Vagina (tissue), 2 donors: ENCODE measurements at regions not wholly inside any gene's neighbourhood (a gene's known extent, or its start where the extent isn't known, plus 50 kb on each side); places are given as distances from the start of the nearest gene placed in this dataset.

Source experiments
- DNase-seq, 2 donors: peaks; one replicate each; pipeline ENCODE4 v3.0.0-alpha.2; 2017; ENCODE audit errors: extremely low spot score in 2 of 2
- H3K27ac ChIP-seq: fragments of 200-600 bp; sonication (generic); one replicate; pipeline ENCODE4 v1.5.1; 2019
- H3K27me3 ChIP-seq: fragments of 200-600 bp; sonication (generic); one replicate; pipeline ENCODE4 v1.5.1; 2019
- H3K36me3 ChIP-seq, 2 donors: fragments of 200-600 bp; sonication (generic); one replicate each; pipeline ENCODE4 v1.5.1; 2017 to 2019
- H3K4me1 ChIP-seq: fragments of 200-600 bp; sonication (generic); one replicate; pipeline ENCODE4 v1.5.1; 2019
- H3K4me3 ChIP-seq, 2 donors: fragments of 200-600 bp; sonication (generic); 1 replicate in 1 of 2; 2 replicates in 1 of 2; pipeline ENCODE4 v1.5.1; 2016 to 2019
- H3K9me3 ChIP-seq: fragments of 200-600 bp; sonication (generic); one replicate; pipeline ENCODE4 v1.5.1; 2019
- CTCF ChIP-seq, 3 experiments: fragments of 450-650 bp in 2 of 3; fragments of 200-600 bp in 1 of 3; sonication (generic) in 1 of 3; IDR thresholded peaks; one replicate each; pipeline ENCODE4 v1.5.1; 2017 to 2019; ENCODE audit warnings: antibody characterized with exemption in 3 of 3, mild to moderate bottlenecking in 2 of 3, moderate library complexity in 2 of 3
- POLR2A ChIP-seq, 2 donors: fragments of 450-650 bp; IDR thresholded peaks; one replicate each; pipeline ENCODE4 v1.6.1; 2017; ENCODE audit warnings: antibody characterized with exemption in 2 of 2, mild to moderate bottlenecking in 2 of 2, moderate library complexity in 2 of 2
- POLR2AphosphoS5 ChIP-seq, 2 donors: sonication (generic); formaldehyde crosslinking; IDR thresholded peaks; one replicate each; pipeline ENCODE4 v1.9.0; 2017; ENCODE audit warnings: antibody characterized with exemption in 2 of 2, mild to moderate bottlenecking in 2 of 2, low read depth in 1 of 2; ENCODE audit not compliant: insufficient read depth in 1 of 2
- intact Hi-C: fragments of 100-400 bp; cut with DNase I; formaldehyde crosslinking; loops from one replicate; pipeline ENCODE4 v1.15.1; 2023

- Histone ChIP-seq H3K27me3 (no peaks in the 10 kb centered on the region), H3K27ac (no peak overlapping the region), H3K9me3 (no peaks in the 10 kb centered on the region), H3K4me1 (no peaks in the 10 kb centered on the region), H3K4me3 (no peak overlapping the region), H3K36me3 (no peaks in the 10 kb centered on the region)
- no peak for TF ChIP-seq CTCF (IDR thresholded peaks at IDR 0.05)
- no peak for TF ChIP-seq POLR2A (IDR thresholded peaks at IDR 0.05)
- TF ChIP-seq POLR2AphosphoS5 (IDR thresholded peaks at IDR 0.05; ENCODE audit: insufficient read depth in 1 of 2, low read depth in 1 of 2) = no peak
- DNase-seq = no peak
- intact Hi-C loops = no loop called here
Measured at GRCh38 chr10:22058201-22058600, 54.7 kb upstream of the DNAJC1 start.

DNA sequence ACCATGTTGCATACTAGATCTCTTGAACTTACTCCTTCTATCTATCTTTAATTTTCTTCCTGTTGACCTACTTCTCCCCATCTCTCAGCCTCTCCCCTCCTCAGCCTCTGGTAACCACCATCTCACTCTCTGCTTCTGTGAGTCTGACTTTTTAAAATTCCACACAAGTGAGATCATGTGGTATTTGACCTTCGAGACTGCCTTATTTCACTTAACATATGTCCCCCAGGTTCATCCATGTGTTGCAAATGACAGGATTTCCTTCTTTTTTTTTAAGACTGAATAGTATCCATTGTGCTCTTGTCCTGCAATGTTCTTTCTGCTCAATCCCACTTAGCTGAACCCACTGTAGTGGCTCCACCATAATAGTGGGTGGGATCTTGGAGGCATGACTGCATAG is 51.4 kb upstream of the DNAJC1 start:
- no peak for DNase-seq
- no peak for TF ChIP-seq POLR2AphosphoS5 (IDR thresholded peaks at IDR 0.05; ENCODE audit: insufficient read depth in 1 of 2, low read depth in 1 of 2)
- TF ChIP-seq POLR2A (IDR thresholded peaks at IDR 0.05) = no peak
- TF ChIP-seq CTCF (IDR thresholded peaks at IDR 0.05) = no peak
- no peaks in the 10 kb centered on the region for H3K36me3 ChIP-seq
- no peaks in the 10 kb centered on the region for H3K9me3 ChIP-seq
- no peak overlapping the region for H3K4me3 ChIP-seq
- H3K27ac ChIP-seq = no peak overlapping the region
- no peaks in the 10 kb centered on the region for H3K4me1 ChIP-seq
- H3K27me3 ChIP-seq = no peaks in the 10 kb centered on the region
- intact Hi-C loops = no loop called here
